ENCODE measurements at regions not wholly inside any gene's neighbourhood (a gene's known extent, or its start where the extent isn't known, plus 50 kb on each side); places are given as distances from the start of the nearest gene placed in this dataset.

GRCh38 chr9:28287455-28287854 lies 714.2 kb upstream of the C9orf72 start:
- TF ChIP-seq POLR2A (IDR thresholded peaks at IDR 0.05; ENCODE audit: low read length) (no peak), GATA1 (IDR thresholded peaks at IDR 0.05; ENCODE audit: low read depth, low read length) (no peak)

All from erythroblast (primary cell).